GM23338 (cell line): ENCODE measurements at regions not wholly inside any gene's neighbourhood (a gene's known extent, or its start where the extent isn't known, plus 50 kb on each side); places are given as distances from the start of the nearest gene placed in this dataset.

ENCODE experiments used
- ATAC-seq: fragments of 200-7000 bp; cut with Tn5 transposase; 3 replicates; pipeline ENCODE4 v1.9.1; 2020
- DNase-seq: peaks from one replicate; pipeline ENCODE4 v3.0.0-alpha.2; 2015; ENCODE audit warnings: low spot score
- H2AFZ ChIP-seq: fragments of 200-600 bp; sonication (generic); 2 replicates; pipeline ENCODE4 v1.8.0; 2016; ENCODE audit warnings: antibody characterized with exemption, mild to moderate bottlenecking, moderate library complexity
- H3F3A ChIP-seq: fragments of 200-600 bp; sonication (generic); replicated peaks from 2 replicates; pipeline ENCODE4 v1.8.0; 2017; ENCODE audit warnings: antibody characterized with exemption, mixed run types, low read depth
- H3K27ac ChIP-seq: fragments of 200-600 bp; sonication (generic); 2 replicates; pipeline ENCODE4 v1.6.1; 2016; ENCODE audit warnings: low read depth
- H3K27me3 ChIP-seq: fragments of 200-600 bp; sonication (generic); 2 replicates; pipeline ENCODE4 v1.8.0; 2016; ENCODE audit warnings: mild to moderate bottlenecking, mixed run types, moderate library complexity; ENCODE audit not compliant: insufficient read depth
- H3K36me3 ChIP-seq: fragments of 200-600 bp; sonication (generic); 2 replicates; pipeline ENCODE4 v1.8.0; 2016; ENCODE audit warnings: mild to moderate bottlenecking; ENCODE audit not compliant: insufficient read depth
- H3K4me1 ChIP-seq: fragments of 200-600 bp; sonication (generic); 2 replicates; pipeline ENCODE4 v1.8.0; 2016; ENCODE audit warnings: mild to moderate bottlenecking, moderate library complexity; ENCODE audit not compliant: insufficient read depth
- H3K4me2 ChIP-seq: fragments of 200-600 bp; sonication (generic); 2 replicates; pipeline ENCODE4 v1.7.1; 2017; ENCODE audit warnings: mixed run types
- H3K4me3 ChIP-seq: fragments of 200-600 bp; sonication (generic); 2 replicates; pipeline ENCODE4 v1.6.1; 2016; ENCODE audit warnings: mixed run types
- H3K79me2 ChIP-seq: fragments of 200-600 bp; sonication (generic); replicated peaks from 2 replicates; pipeline ENCODE4 v1.8.0; 2017; ENCODE audit warnings: mild to moderate bottlenecking; ENCODE audit not compliant: insufficient read depth
- H3K9me2 ChIP-seq: fragments of 200-600 bp; sonication (generic); 2 replicates; pipeline ENCODE4 v1.8.0; 2017; ENCODE audit not compliant: insufficient read depth
- H4K20me1 ChIP-seq: fragments of 200-600 bp; sonication (generic); replicated peaks from 2 replicates; pipeline ENCODE4 v1.8.0; 2017; ENCODE audit warnings: mild to moderate bottlenecking; ENCODE audit not compliant: insufficient read depth
- H3K27ac Mint-ChIP-seq: 2 replicates; pipeline ENCODE4 v1.8.0; 2020; ENCODE audit warnings: inconsistent platforms, mild to moderate bottlenecking, moderate library complexity, mixed read lengths
- H3K27me3 Mint-ChIP-seq: 3 replicates; pipeline ENCODE4 v1.8.0; 2022; ENCODE audit warnings: low read depth, mild to moderate bottlenecking, moderate library complexity, mixed read lengths, inconsistent platforms; ENCODE audit not compliant: insufficient read depth, poor library complexity
- H3K36me3 Mint-ChIP-seq: 3 replicates; pipeline ENCODE4 v1.8.0; 2021; ENCODE audit warnings: low read depth, mild to moderate bottlenecking, inconsistent platforms, moderate library complexity, mixed read lengths
- H3K4me1 Mint-ChIP-seq: 3 replicates; pipeline ENCODE4 v1.8.0; 2020; ENCODE audit warnings: mild to moderate bottlenecking, inconsistent platforms, mixed read lengths
- H3K4me3 Mint-ChIP-seq: 3 replicates; pipeline ENCODE4 v1.8.0; 2021; ENCODE audit warnings: moderate library complexity, mild to moderate bottlenecking, inconsistent platforms, mixed read lengths
- H3K9me3 Mint-ChIP-seq: 3 replicates; pipeline ENCODE4 v1.8.0; 2020; ENCODE audit warnings: moderate library complexity, mild to moderate bottlenecking, inconsistent platforms, mixed read lengths
- CREB1 ChIP-seq: fragments of 250-450 bp; sonication (Bioruptor Pico); IDR thresholded peaks from 2 replicates; pipeline ENCODE4 v1.5.0; 2020; ENCODE audit warnings: low read depth, mild to moderate bottlenecking, moderate library complexity
- EZH2 ChIP-seq: fragments of 200-600 bp; sonication (generic); IDR thresholded peaks from one replicate; pipeline ENCODE4 v1.8.0; 2017; ENCODE audit warnings: antibody characterized with exemption, mild to moderate bottlenecking, low read depth; ENCODE audit not compliant: unreplicated experiment
- EZH2phosphoT487 ChIP-seq: fragments of 200-600 bp; sonication (generic); IDR thresholded peaks from one replicate; pipeline ENCODE4 v1.8.1; 2018; ENCODE audit warnings: antibody characterized with exemption; ENCODE audit not compliant: unreplicated experiment
- REST ChIP-seq: IDR thresholded peaks from one replicate; pipeline ENCODE4 v1.6.1; 2018; ENCODE audit warnings: antibody characterized with exemption; ENCODE audit not compliant: unreplicated experiment
- STAT1 ChIP-seq: IDR thresholded peaks from one replicate; pipeline ENCODE4 v1.6.1; 2016; ENCODE audit warnings: antibody characterized with exemption; ENCODE audit not compliant: unreplicated experiment
- ZNF331 ChIP-seq: fragments of 250-450 bp; sonication (Bioruptor Pico); IDR thresholded peaks from 2 replicates; pipeline ENCODE4 v1.5.0; 2020; ENCODE audit warnings: low read depth, mild to moderate bottlenecking, moderate library complexity
- ZNF462 ChIP-seq: fragments of 250-450 bp; sonication (Bioruptor Pico); IDR thresholded peaks from 2 replicates; pipeline ENCODE4 v1.5.0; 2020; ENCODE audit warnings: mild to moderate bottlenecking, moderate library complexity

GRCh38 chr5:103402851-103403250 lies 144.3 kb downstream of the MACIR start:
- no peak overlapping the region for H3K27ac Mint-ChIP-seq
- H3K27ac ChIP-seq: no peak overlapping the region
- H3F3A ChIP-seq: no peaks in the 10 kb centered on the region
- no peak overlapping the region for H3K4me3 ChIP-seq
- no peak overlapping the region; the same call in 1 of the 2 replicates for H2AFZ ChIP-seq
- no peaks in the 10 kb centered on the region for H3K4me1 Mint-ChIP-seq
- no peak for DNase-seq
- no peaks in the 10 kb centered on the region for H3K9me3 Mint-ChIP-seq
- H4K20me1 ChIP-seq: no peaks in the 10 kb centered on the region
- peaks cover 2% of the 10 kb centered on the region for H3K27me3 Mint-ChIP-seq
- no peak for ATAC-seq
- no peak overlapping the region for H3K4me2 ChIP-seq
- H3K36me3 ChIP-seq: no peaks in the 10 kb centered on the region
- no peaks in the 10 kb centered on the region for H3K4me1 ChIP-seq
- no peaks in the 10 kb centered on the region for H3K79me2 ChIP-seq
- TF ChIP-seq ZNF462 (CRISPR knock-in tag) (no peak), REST (no peak), ZNF331 (CRISPR knock-in tag) (no peak), EZH2 (no peak), EZH2phosphoT487 (no peak), STAT1 (no peak), CREB1 (CRISPR knock-in tag) (no peak)
- H3K9me2 ChIP-seq: peaks cover 5% of the 10 kb centered on the region; the same call in 1 of the 2 replicates
- no peak overlapping the region for H3K4me3 Mint-ChIP-seq
- no peaks in the 10 kb centered on the region for H3K27me3 ChIP-seq
- H3K36me3 Mint-ChIP-seq: no peaks in the 10 kb centered on the region
